HG03196 (cell line): ENCODE measurements at regions not wholly inside any gene's neighbourhood (a gene's known extent, or its start where the extent isn't known, plus 50 kb on each side); places are given as distances from the start of the nearest gene placed in this dataset.

ENCODE experiments used
- ATAC-seq: cut with Tn5 transposase; IDR thresholded peaks from one replicate; pipeline ENCODE4 v1.9.1; 2021; ENCODE audit not compliant: unreplicated experiment

DNA sequence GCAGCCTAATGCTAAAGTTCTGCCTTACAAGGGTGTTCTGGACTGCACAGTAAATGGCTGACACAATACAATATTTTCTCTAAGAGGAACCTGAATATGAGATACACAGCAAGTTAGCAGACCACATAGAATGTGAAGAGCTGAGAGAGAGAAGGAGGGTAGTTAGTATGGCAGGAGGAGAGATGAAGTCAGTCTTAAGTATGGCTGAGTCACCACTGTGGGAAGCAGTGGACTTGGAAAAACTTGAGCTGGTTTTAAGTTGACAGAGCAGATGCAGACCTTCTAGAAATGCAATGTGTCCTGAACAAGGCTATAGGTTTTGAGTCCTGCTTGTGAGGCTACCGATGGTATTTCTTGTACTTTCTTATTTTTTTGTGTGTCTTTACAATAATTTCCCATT is 172.5 kb downstream of the SH2D1A start:
- ATAC-seq = no peak

- ATAC-seq = no peak
Measured at GRCh38 chrX:124524852-124525251, 178.5 kb downstream of the SH2D1A start.

- no peak for ATAC-seq
Measured at GRCh38 chrX:124529786-124530185, 183.4 kb downstream of the SH2D1A start.

- no peak for ATAC-seq
Measured at GRCh38 chrX:124530803-124531202, 184.4 kb downstream of the SH2D1A start.

DNA sequence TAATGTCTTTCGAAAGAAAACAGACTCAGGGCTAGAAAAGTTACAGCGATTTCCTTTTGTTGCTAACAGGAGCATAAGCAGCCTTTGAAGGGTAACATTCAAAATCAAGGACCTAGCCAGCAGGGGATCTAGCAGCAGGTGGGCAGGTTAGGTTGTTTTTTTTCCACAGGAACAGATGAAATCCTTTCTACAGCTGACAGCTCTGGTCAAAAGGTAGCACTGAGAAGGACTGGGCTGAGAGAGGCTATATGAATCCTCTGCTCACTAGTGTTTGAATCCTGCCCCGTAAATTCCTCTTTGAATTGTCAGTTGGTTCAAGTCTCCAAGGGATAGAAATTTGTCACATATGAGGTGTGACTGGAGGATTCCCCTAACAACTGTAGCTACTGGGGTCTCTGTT is 188.2 kb downstream of the SH2D1A start:
- no peak for ATAC-seq

GRCh38 chrX:124540474-124540873 is 194.1 kb downstream of the SH2D1A start:
- ATAC-seq = no peak

DNA sequence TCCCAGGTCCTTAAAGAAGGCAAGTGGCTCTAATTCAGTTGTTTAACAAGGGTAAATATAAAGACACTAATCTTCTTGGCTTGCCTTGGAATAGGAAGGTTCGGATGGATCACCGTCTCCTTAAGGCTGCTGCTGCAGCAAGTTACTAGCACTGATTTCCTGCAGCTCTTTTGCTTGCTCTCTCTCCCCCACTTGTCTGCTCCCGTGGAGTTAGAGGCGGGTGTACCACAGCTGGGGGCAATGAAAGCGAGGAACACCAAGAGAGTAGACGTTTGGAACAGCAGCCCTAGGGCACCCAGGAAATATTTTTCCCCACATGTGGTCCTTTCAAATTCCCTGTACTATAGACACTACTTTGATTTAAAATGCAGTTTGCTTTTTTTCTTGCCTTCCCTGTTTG is 202.2 kb downstream of the SH2D1A start:
- ATAC-seq = no peak

GRCh38 chrX:124555036-124555595 is 208.8 kb downstream of the SH2D1A start:
- no peak for ATAC-seq

GRCh38 chrX:124557976-124558375 is 211.6 kb downstream of the SH2D1A start:
- no peak for ATAC-seq

DNA sequence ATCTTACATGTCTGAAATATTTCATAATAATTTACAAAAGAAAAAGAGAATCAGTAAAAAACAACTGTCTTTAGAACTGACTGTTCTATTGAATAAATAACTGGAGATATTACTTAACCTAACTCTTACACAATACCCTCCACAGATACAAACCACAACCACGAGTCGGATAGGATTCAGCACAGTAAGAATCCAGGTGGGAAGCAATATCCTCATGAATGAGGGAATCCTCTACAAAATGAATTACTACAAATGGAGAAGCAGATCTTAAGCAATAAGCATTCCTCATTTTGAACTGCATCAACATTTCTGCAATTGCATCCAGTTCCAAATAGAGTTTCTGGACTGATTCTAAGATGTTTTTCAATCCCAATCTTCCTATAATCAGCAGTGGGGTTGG is 227.1 kb downstream of the SH2D1A start:
- no peak for ATAC-seq

DNA sequence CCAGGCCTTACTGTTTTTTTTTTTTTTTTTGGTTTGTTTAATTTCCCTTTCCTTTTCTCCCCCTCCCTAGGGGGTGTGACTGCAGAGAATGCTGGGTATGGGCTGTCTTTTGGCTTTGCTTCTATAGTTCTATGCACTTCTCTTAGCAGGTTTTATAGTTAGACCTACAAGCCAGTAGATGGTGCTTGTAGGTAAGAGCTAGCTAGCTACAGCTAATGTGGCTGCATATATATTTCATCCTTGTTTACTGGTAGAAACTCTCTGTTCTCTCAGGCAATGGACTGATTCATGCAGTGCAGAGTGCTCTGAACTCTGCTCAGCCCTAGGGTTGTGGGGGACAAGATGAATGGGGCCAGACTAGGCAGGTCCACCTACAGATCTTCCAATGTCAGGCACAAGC is 246.4 kb downstream of the SH2D1A start:
- ATAC-seq = no peak

DNA sequence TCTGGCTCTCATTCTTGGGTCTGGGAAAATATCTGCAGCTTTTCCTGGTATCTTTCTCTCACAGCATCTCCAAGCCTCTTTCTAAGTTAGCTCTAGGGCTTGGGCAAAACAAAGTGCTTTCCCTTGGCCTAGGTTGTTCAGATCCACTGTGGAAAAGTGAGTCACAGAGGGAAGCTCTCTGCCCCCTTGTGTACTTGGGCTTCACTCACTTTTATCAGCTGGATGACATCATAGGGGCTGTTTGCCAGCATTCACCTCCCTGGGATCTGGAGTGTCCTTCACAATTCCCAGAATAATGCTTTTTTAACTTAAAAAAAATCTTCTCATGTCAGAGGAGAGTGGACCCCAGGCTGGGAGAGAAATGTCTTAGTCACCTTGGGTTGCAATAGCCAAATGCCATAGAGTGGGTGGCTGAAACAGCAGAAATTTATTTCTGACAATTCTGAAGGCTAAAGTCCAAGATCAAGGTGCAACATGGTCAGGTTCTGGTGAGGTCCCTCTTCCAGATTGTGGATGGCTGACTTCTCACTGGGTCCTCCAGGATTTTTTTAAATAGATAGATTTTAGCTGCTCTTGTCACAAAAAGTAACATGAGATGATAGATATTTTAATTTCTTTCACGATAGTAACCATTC is 247.8 kb downstream of the SH2D1A start:
- ATAC-seq = no peak

DNA sequence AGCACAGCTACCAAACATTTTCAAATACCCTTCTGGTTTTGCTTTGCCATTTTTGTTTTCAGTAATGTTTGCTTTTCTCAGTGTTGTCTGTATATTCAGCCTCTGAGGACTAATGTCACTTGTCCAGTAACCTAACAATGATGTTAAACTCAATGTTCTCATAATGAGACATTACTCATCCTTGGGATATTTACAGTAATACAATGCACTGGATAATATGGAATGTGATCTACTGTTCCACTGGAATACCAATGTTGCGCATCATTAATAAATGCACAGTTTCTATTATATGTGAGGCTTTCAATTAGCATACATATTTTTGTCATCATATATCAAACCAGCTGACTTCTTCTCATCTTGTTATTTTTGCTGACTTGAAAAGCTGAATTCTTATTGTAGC is 259.1 kb downstream of the SH2D1A start:
- ATAC-seq = no peak

DNA sequence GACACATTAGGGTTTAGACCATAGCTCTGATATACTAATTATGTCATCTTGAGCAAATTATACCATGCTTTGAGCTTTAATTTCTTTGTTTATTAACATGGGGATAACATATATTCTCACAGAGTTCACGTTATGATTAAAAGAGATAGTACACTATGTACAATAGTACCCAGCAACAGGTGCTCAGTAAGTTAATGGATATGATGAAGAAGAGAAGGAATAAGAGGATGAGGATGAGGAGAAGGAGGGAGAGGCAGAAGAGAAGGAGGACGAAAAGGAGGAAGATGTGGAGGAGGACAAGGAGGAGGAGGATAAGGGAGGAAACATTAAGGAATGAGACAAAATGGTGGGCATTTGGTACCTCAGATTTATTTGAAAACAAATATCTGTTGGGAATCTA is 260.4 kb downstream of the SH2D1A start:
- ATAC-seq = no peak

DNA sequence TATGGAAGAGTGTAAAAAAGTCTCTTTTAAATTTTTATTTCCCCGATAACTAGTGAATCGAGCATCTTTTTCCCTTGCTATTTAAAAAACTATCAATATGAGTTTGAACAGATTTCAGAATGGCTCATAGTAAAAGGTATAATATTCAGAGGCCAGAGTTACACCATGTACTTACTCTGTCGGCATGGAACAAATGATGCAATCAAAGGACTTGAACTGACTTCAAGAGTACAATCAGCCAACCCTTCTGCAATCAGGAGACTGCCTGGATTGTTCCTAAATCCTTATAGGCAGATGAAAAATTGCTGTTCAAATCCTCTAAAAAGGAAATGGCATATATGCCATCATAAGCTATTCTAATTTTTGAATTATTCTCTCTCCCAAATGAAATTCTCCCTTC is 273.3 kb downstream of the SH2D1A start:
- ATAC-seq = no peak

DNA sequence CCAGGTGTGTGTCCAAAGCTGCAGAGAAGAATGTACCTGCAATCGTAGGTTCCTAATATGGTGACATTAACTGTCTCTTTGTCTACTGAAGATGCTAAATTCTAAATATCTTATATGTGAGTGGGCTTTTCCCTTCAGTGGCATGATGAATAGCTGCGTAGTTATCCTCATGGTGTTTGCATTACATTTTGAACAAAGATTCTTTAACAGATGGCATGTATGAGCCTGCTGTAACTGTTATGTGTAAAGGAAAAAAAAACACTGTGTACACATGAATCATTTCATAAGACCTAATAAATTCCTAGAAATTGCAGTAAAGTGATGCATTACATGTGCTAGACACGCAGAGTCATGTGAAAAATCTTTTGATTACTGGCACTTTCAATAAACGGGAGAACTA is 288.0 kb downstream of the SH2D1A start:
- ATAC-seq = no peak

DNA sequence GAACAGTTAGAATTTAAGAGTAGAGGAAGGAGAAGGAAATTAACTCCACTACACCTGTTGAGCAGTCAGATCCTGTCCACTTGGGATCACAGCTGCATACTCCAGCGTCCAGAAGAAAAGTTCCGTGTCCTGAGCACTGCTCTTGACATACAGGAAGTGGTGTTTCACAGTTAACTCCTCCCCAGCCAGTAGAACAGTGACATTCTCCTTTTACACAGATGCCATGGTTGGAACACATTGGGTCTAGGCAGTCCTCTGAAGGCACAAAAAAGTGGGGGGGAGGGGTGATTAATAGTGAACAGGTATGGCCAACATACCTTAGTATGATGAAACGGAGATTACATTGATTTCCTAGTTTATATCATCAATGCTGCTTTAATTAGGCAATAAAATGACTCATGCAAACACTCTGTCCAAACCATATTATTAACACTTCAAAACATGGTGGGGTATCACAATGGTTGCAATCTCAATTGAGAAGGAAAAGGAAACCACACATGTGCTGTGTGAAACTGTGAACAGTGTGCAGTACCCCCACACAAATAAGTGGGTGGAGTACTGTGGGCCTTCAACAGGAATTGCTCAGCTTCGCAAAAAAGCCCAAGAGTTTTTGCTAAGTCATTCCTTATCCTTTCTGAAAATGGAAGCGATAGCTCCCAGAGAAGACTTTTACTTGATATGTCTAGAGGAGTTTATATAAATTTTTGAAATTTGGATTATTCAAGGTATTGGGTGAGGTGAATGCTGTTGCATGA is 295.6 kb downstream of the SH2D1A start:
- no peak for ATAC-seq

DNA sequence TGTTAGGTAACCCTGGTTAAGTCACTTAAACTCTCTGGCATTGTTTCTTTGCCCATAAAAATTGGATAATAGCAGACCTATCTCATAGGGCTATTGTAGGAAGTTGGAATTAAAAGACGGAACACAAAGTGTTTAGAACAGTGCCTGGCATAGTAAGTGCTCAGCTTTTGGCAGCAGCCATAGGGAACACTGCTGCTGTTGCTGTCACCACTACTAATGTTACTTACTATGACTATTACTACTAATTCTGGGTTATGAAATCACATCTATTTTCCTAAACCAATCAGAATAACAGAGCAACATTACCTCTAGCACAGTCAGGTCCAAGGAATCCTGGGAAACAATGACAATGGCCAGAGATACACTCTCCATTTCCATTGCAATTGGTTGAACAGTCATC is 300.0 kb downstream of the SH2D1A start:
- no peak for ATAC-seq

- no peak for ATAC-seq
Measured at GRCh38 chrX:124651031-124651430, 304.7 kb downstream of the SH2D1A start.

- no peak for ATAC-seq
Measured at GRCh38 chrX:124665621-124666400, 319.4 kb downstream of the SH2D1A start.

- ATAC-seq = no peak
Measured at GRCh38 chrX:124679199-124679598, 332.8 kb downstream of the SH2D1A start.

DNA sequence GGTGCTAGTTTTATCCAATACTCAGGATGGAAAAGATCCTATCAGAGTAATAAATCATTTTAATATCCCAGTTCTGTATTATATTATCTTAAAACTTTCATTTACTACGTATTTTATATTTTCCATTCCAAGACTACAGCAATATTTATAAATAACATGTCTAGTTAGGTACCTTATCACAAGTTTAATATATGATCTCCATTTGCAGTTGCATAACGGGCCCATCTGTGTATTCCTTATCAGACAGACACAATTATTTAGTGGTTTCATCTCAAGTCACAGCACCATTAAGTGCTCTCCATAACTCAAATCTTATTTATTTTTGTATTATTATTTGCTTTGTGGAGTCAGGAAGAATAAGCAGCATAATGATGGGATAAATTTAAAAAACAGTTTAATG is 333.9 kb downstream of the SH2D1A start:
- ATAC-seq = no peak
